Mucosa of gallbladder (tissue), 1 donor: ENCODE measurements at regions not wholly inside any gene's neighbourhood (a gene's known extent, or its start where the extent isn't known, plus 50 kb on each side); places are given as distances from the start of the nearest gene placed in this dataset.

Source experiments
- DNase-seq: peaks from one replicate; pipeline ENCODE4 v3.0.0-alpha.2; 2020; ENCODE audit warnings: low spot score
- donor health status: DM: no; HTN: no; CAD: no.

- no peak for DNase-seq
These were observed 512.2 kb upstream of the MARCKS start for GRCh38 chr6:113344969-113345368.

- no peak for DNase-seq
These were observed 509.7 kb upstream of the MARCKS start for GRCh38 chr6:113347436-113347835.

- no peak for DNase-seq
These were observed 506.7 kb upstream of the MARCKS start for GRCh38 chr6:113350461-113350860.

GRCh38 chr6:113351173-113351834 lies 505.8 kb upstream of the MARCKS start:
- no peak for DNase-seq

- DNase-seq, result peak; percentile 55
These were observed 504.9 kb upstream of the MARCKS start for GRCh38 chr6:113352029-113352801.

GRCh38 chr6:113352831-113353230 lies 504.3 kb upstream of the MARCKS start:
- DNase-seq, result no peak

GRCh38 chr6:113353392-113353791 lies 503.8 kb upstream of the MARCKS start:
- no peak for DNase-seq

GRCh38 chr6:113354204-113354895 lies 502.8 kb upstream of the MARCKS start:
- no peak for DNase-seq

- DNase-seq, result no peak
These were observed 501.0 kb upstream of the MARCKS start for GRCh38 chr6:113356139-113356538.

- no peak for DNase-seq
These were observed 500.1 kb upstream of the MARCKS start for GRCh38 chr6:113357041-113357440.

GRCh38 chr6:113358063-113358583 lies 499.0 kb upstream of the MARCKS start:
- DNase-seq, result no peak

GRCh38 chr6:113359155-113360140 lies 497.7 kb upstream of the MARCKS start:
- no peak for DNase-seq

- no peak for DNase-seq
These were observed 496.0 kb upstream of the MARCKS start for GRCh38 chr6:113361014-113361645.

GRCh38 chr6:113362301-113363047 lies 494.7 kb upstream of the MARCKS start:
- DNase-seq, result no peak

GRCh38 chr6:113363048-113363798 lies 493.9 kb upstream of the MARCKS start:
- no peak for DNase-seq

- DNase-seq, result no peak
These were observed 493.3 kb upstream of the MARCKS start for GRCh38 chr6:113363866-113364265.

- DNase-seq, result no peak
These were observed 492.4 kb upstream of the MARCKS start for GRCh38 chr6:113364766-113365165.

GRCh38 chr6:113365191-113365590 lies 492.0 kb upstream of the MARCKS start:
- DNase-seq, result no peak

GRCh38 chr6:113366505-113366904 lies 490.6 kb upstream of the MARCKS start:
- no peak for DNase-seq
